ENCODE measurements at regions not wholly inside any gene's neighbourhood (a gene's known extent, or its start where the extent isn't known, plus 50 kb on each side); places are given as distances from the start of the nearest gene placed in this dataset.

DNA sequence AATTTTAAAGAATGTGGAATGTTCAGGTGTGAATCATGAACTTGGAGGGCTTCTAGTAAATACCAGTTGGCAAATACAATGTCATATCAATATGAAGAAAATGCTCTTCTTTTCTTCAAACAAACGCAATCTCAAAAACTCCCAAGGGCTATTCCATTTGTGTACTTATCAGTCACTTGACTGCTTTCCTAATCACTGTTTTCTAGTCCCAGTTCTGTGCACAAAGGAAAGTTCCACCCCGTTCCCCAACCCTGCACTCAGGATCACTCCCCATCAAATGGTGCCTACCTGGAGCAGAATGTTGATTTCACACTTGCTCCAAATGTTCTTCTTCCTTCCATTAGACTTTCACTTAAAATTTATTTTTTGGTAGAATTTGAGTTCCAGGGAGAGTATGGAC, 92.6 kb upstream of the RFC3 start:
- TF ChIP-seq, protein P1, sequence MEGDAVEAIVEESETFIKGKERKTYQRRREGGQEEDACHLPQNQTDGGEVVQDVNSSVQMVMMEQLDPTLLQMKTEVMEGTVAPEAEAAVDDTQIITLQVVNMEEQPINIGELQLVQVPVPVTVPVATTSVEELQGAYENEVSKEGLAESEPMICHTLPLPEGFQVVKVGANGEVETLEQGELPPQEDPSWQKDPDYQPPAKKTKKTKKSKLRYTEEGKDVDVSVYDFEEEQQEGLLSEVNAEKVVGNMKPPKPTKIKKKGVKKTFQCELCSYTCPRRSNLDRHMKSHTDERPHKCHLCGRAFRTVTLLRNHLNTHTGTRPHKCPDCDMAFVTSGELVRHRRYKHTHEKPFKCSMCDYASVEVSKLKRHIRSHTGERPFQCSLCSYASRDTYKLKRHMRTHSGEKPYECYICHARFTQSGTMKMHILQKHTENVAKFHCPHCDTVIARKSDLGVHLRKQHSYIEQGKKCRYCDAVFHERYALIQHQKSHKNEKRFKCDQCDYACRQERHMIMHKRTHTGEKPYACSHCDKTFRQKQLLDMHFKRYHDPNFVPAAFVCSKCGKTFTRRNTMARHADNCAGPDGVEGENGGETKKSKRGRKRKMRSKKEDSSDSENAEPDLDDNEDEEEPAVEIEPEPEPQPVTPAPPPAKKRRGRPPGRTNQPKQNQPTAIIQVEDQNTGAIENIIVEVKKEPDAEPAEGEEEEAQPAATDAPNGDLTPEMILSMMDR (IDR thresholded peaks at IDR 0.05; ENCODE audit: low read length): no peak
- TF ChIP-seq EZH2phosphoT487 (IDR thresholded peaks at IDR 0.05; ENCODE audit: low read length): no peak
